Cardiac septum (tissue), 1 donor: ENCODE measurements at regions not wholly inside any gene's neighbourhood (a gene's known extent, or its start where the extent isn't known, plus 50 kb on each side); places are given as distances from the start of the nearest gene placed in this dataset.

Source experiments
- DNase-seq: peaks from one replicate; pipeline ENCODE4 v3.0.0-alpha.2; 2020; ENCODE audit warnings: low spot score
- intact Hi-C: fragments of 100-400 bp; cut with DNase I; formaldehyde crosslinking; loops from one replicate; pipeline ENCODE4 v1.14.0; 2022
- donor health status: DM: no; HTN: no; CAD: no.

- no peak for DNase-seq
- intact Hi-C loops: no loop called here
These were observed 442.5 kb upstream of the KLF4 start for GRCh38 chr9:107932046-107932445.

- DNase-seq: no peak
These were observed 441.6 kb upstream of the KLF4 start for GRCh38 chr9:107931071-107931715.

GRCh38 chr9:107929443-107929842, 439.9 kb upstream of the KLF4 start:
- no peak for DNase-seq
- intact Hi-C loops: no loop called here

More at GRCh38 chr9:107931071-107931715, 441.6 kb upstream of the KLF4 start:
- intact Hi-C loops: no loop called here

GRCh38 chr9:107928701-107929371, 439.3 kb upstream of the KLF4 start:
- DNase-seq: no peak
- intact Hi-C loops: no loop called here

- no peak for DNase-seq
- intact Hi-C loops: no loop called here
These were observed 437.7 kb upstream of the KLF4 start for GRCh38 chr9:107927276-107927675.

- DNase-seq: no peak
- intact Hi-C loops: no loop called here
These were observed 436.3 kb upstream of the KLF4 start for GRCh38 chr9:107925749-107926297.

GRCh38 chr9:107922260-107922659, 432.7 kb upstream of the KLF4 start:
- intact Hi-C loops: no loop called here

GRCh38 chr9:107919263-107919662, 429.7 kb upstream of the KLF4 start:
- intact Hi-C loops: no loop called here

More at GRCh38 chr9:107922260-107922659, 432.7 kb upstream of the KLF4 start:
- no peak for DNase-seq

GRCh38 chr9:107918749-107919148, 429.2 kb upstream of the KLF4 start:
- intact Hi-C loops: no loop called here
- DNase-seq: no peak

More at GRCh38 chr9:107919263-107919662, 429.7 kb upstream of the KLF4 start:
- DNase-seq: no peak

- intact Hi-C loops: no loop called here
- no peak for DNase-seq
These were observed 424.6 kb upstream of the KLF4 start for GRCh38 chr9:107914151-107914550.

- no peak for DNase-seq
- intact Hi-C loops: no loop called here
These were observed 418.1 kb upstream of the KLF4 start for GRCh38 chr9:107907715-107908114.

- no peak for DNase-seq
- intact Hi-C loops: no loop called here
These were observed 417.7 kb upstream of the KLF4 start for GRCh38 chr9:107907255-107907654.

GRCh38 chr9:107906074-107906473, 416.5 kb upstream of the KLF4 start:
- intact Hi-C loops: no loop called here

GRCh38 chr9:107905308-107906020, 415.9 kb upstream of the KLF4 start:
- no peak for DNase-seq
- intact Hi-C loops: no loop called here

More at GRCh38 chr9:107906074-107906473, 416.5 kb upstream of the KLF4 start:
- DNase-seq: no peak

- DNase-seq: no peak
- intact Hi-C loops: no loop called here
These were observed 410.4 kb upstream of the KLF4 start for GRCh38 chr9:107899961-107900330.

GRCh38 chr9:107898761-107899160, 409.2 kb upstream of the KLF4 start:
- intact Hi-C loops: no loop called here
- DNase-seq: no peak

GRCh38 chr9:107896544-107896943, 407.0 kb upstream of the KLF4 start:
- intact Hi-C loops: no loop called here

GRCh38 chr9:107895501-107896001, 406.0 kb upstream of the KLF4 start:
- no peak for DNase-seq
- intact Hi-C loops: no loop called here

More at GRCh38 chr9:107896544-107896943, 407.0 kb upstream of the KLF4 start:
- DNase-seq: no peak

- intact Hi-C loops: no loop called here
- no peak for DNase-seq
These were observed 405.1 kb upstream of the KLF4 start for GRCh38 chr9:107894572-107895261.
